Mesendoderm (in vitro differentiated cells): ENCODE measurements at regions not wholly inside any gene's neighbourhood (a gene's known extent, or its start where the extent isn't known, plus 50 kb on each side); places are given as distances from the start of the nearest gene placed in this dataset.

Experiments used
- DNase-seq: peaks from one replicate; pipeline ENCODE4 v3.0.0; 2013
- H2AK5ac ChIP-seq: 2 replicates; pipeline ENCODE4 v1.6.1; 2013; ENCODE audit warnings: low read length, inconsistent platforms
- H2BK120ac ChIP-seq: 2 replicates; pipeline ENCODE4 v1.6.1; 2013; ENCODE audit warnings: low read depth, mild to moderate bottlenecking, low read length, moderate library complexity, mixed read lengths
- H2BK15ac ChIP-seq: replicated peaks from 2 replicates; pipeline ENCODE4 v1.6.1; 2013; ENCODE audit warnings: low read depth, mild to moderate bottlenecking, moderate library complexity
- H2BK5ac ChIP-seq: 2 replicates; pipeline ENCODE4 v1.6.1; 2013; ENCODE audit warnings: low read length, inconsistent platforms
- H3K18ac ChIP-seq: 2 replicates; pipeline ENCODE4 v1.6.1; 2013; ENCODE audit warnings: mild to moderate bottlenecking, low read length, mixed read lengths
- H3K23ac ChIP-seq: one replicate; pipeline ENCODE4 v1.6.1; 2013; ENCODE audit warnings: low read length
- H3K27ac ChIP-seq: 2 replicates; pipeline ENCODE4 v1.5.1; 2013; ENCODE audit warnings: low read depth, mild to moderate bottlenecking, inconsistent platforms, low read length, moderate library complexity
- H3K27me3 ChIP-seq: 2 replicates; pipeline ENCODE4 v1.6.1; 2013; ENCODE audit warnings: low read length, control low read depth, mild to moderate bottlenecking, inconsistent platforms; ENCODE audit not compliant: insufficient read depth, poor library complexity
- H3K36me3 ChIP-seq: 2 replicates; pipeline ENCODE4 v1.6.1; 2013; ENCODE audit warnings: low read length, inconsistent platforms; ENCODE audit not compliant: control insufficient read depth, insufficient read depth
- H3K4ac ChIP-seq: one replicate; pipeline ENCODE4 v1.6.1; 2013; ENCODE audit warnings: low read depth, mild to moderate bottlenecking, low read length, moderate library complexity
- H3K4me1 ChIP-seq: 2 replicates; pipeline ENCODE4 v1.6.1; 2013; ENCODE audit warnings: low read depth, low read length, inconsistent platforms; ENCODE audit not compliant: control insufficient read depth
- H3K4me2 ChIP-seq: 2 replicates; pipeline ENCODE4 v1.6.1; 2013; ENCODE audit warnings: low read length
- H3K4me3 ChIP-seq: 2 replicates; pipeline ENCODE4 v1.5.1; 2013; ENCODE audit warnings: mild to moderate bottlenecking, low read length
- H3K56ac ChIP-seq: one replicate; pipeline ENCODE4 v1.6.1; 2013; ENCODE audit warnings: low read length
- H3K79me1 ChIP-seq: 2 replicates; pipeline ENCODE4 v1.6.1; 2013; ENCODE audit warnings: low read length, inconsistent platforms
- H3K79me2 ChIP-seq: 2 replicates; pipeline ENCODE4 v1.6.1; 2013; ENCODE audit warnings: mild to moderate bottlenecking, low read length; ENCODE audit not compliant: control insufficient read depth, insufficient read depth
- H3K9ac ChIP-seq: 2 replicates; pipeline ENCODE4 v1.6.1; 2013; ENCODE audit warnings: low read length, inconsistent platforms
- H4K5ac ChIP-seq: one replicate; pipeline ENCODE4 v1.6.1; 2013; ENCODE audit warnings: low read length
- H4K8ac ChIP-seq: one replicate; pipeline ENCODE4 v1.6.1; 2013; ENCODE audit warnings: low read depth, mild to moderate bottlenecking, control low read depth, low read length, moderate library complexity
- WGBS: extraction: QIAGEN DNeasy Blood & Tissue Kit; methylation state at CpG from one replicate; pipeline ENCODE4 v1.1.7; 2013; ENCODE audit warnings: low lambda C conversion rate, missing lambda C conversion rate; ENCODE audit not compliant: insufficient coverage; ENCODE audit errors: extremely low coverage; 5-methylcytosine and 5-hydroxymethylcytosine counted together

DNA sequence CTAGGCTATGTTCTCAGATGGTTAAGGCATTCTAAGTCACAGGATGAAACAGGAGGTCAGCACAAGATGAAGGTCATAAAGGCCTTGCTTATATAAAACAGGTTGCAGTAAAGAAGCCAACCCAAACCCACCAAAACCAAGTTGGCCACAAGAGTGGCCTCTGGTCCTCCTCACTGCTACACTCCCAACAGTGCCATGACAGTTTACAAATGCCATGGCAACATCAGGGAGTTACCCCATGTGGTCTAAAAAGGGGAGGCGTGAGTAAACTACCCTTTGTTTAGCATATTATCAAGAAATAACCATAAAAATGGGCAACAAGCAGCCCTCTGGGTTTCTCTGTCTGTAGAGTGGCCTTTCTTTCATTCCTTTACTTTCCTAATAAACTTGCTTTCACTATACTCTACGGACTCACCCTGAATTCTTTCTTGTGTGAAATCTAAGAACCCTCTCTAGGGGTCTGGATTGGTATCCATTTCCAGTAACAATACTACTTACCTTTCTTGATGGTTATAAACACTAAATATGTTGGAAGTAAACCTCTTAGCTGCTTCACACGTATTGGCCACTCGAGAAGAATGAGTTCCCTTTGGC, 1237.9 kb downstream of the FAM181B start:
- H3K4me1 ChIP-seq = no peaks in the 10 kb centered on the region
- no CpG with 5 or more reads among the region's 4 CpGs for WGBS
- H3K23ac ChIP-seq = no peak overlapping the region
- no peaks in the 10 kb centered on the region for H3K79me2 ChIP-seq
- H2BK5ac ChIP-seq = no peak overlapping the region
- H3K4me3 ChIP-seq = no peak overlapping the region
- no peak overlapping the region for H3K4me2 ChIP-seq
- H3K36me3 ChIP-seq = no peaks in the 10 kb centered on the region
- H3K27ac ChIP-seq = no peak overlapping the region
- no peak overlapping the region for H2BK15ac ChIP-seq
- H2AK5ac ChIP-seq = no peak overlapping the region
- H4K8ac ChIP-seq = no peak overlapping the region
- H3K4ac ChIP-seq = no peak overlapping the region
- H3K9ac ChIP-seq = no peak overlapping the region
- DNase-seq = peak; percentile 5
- no peak overlapping the region for H3K56ac ChIP-seq
- H2BK120ac ChIP-seq = no peak overlapping the region
- no peak overlapping the region for H4K5ac ChIP-seq
- no peak overlapping the region for H3K18ac ChIP-seq
- no peaks in the 10 kb centered on the region for H3K79me1 ChIP-seq
- H3K27me3 ChIP-seq = no peaks in the 10 kb centered on the region

DNA sequence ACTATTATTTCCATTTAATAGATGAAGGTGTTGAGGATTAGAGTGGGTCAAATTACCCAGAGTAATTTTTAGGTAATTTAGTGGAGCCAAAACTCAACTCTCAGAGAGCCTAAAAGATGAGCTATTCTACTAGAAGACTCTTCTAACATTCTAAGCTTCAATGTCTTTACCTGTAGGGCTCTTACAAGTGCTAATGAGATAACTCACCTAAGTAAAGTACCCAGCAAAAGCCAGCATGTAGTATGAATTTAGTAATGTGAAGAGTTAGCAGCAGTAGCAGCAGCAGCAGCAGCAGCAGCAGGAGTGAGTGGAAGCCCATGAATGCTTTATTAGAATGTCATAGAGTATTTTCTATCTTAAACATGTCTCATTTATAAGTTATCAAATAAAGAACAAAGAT, 1239.2 kb downstream of the FAM181B start:
- H3K4me2 ChIP-seq = no peak overlapping the region
- H2AK5ac ChIP-seq = no peak overlapping the region
- H3K4me3 ChIP-seq = no peak overlapping the region
- no peak overlapping the region for H3K18ac ChIP-seq
- H3K23ac ChIP-seq = no peak overlapping the region
- H2BK5ac ChIP-seq = no peak overlapping the region
- H3K4ac ChIP-seq = no peak overlapping the region
- no peak overlapping the region for H2BK120ac ChIP-seq
- no peak overlapping the region for H3K27ac ChIP-seq
- DNase-seq = no peak
- H3K79me2 ChIP-seq = no peaks in the 10 kb centered on the region
- H3K9ac ChIP-seq = no peak overlapping the region
- no peaks in the 10 kb centered on the region for H3K36me3 ChIP-seq
- no peak overlapping the region for H4K8ac ChIP-seq
- no peaks in the 10 kb centered on the region for H3K79me1 ChIP-seq
- no peaks in the 10 kb centered on the region for H3K4me1 ChIP-seq
- H3K56ac ChIP-seq = no peak overlapping the region
- no peak overlapping the region for H2BK15ac ChIP-seq
- H4K5ac ChIP-seq = no peak overlapping the region
- H3K27me3 ChIP-seq = no peaks in the 10 kb centered on the region

DNA sequence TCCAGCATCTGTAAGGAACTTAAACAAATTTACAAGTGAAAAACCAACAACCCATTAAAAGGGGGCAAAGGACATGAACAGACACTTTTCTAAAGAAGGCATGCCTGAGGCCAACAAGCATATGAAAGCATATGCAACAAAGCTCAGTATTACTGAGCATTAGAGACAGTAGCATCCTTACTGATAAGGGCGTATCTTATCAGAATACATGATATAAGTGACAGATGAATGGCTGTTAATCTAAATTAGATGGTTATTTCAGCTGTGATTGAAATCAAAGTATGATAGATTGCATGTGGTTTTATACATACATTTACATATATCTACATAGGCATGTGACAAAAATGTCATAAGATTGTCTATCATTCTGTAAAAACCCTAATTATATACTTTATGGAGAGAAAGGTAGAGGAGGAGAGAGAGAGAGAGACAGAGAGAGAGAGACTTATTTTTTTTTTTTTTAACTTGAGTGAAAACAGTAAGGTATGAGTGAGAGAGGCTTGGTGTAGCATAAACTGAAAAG, 1240.7 kb downstream of the FAM181B start:
- Histone ChIP-seq H2BK120ac (no peak overlapping the region), H3K36me3 (no peaks in the 10 kb centered on the region), H3K27me3 (no peaks in the 10 kb centered on the region), H3K79me2 (no peaks in the 10 kb centered on the region), H4K8ac (no peak overlapping the region), H3K79me1 (no peaks in the 10 kb centered on the region), H3K4me1 (no peaks in the 10 kb centered on the region), H3K27ac (no peak overlapping the region), H3K4me2 (no peak overlapping the region), H3K18ac (no peak overlapping the region), H2BK15ac (no peak overlapping the region), H2BK5ac (no peak overlapping the region), H3K9ac (no peak overlapping the region), H4K5ac (no peak overlapping the region), H3K4ac (no peak overlapping the region), H2AK5ac (no peak overlapping the region), H3K23ac (no peak overlapping the region), H3K56ac (no peak overlapping the region), H3K4me3 (no peak overlapping the region)
- DNase-seq = no peak
- no CpG with 5 or more reads among the region's 1 CpG for WGBS

DNA sequence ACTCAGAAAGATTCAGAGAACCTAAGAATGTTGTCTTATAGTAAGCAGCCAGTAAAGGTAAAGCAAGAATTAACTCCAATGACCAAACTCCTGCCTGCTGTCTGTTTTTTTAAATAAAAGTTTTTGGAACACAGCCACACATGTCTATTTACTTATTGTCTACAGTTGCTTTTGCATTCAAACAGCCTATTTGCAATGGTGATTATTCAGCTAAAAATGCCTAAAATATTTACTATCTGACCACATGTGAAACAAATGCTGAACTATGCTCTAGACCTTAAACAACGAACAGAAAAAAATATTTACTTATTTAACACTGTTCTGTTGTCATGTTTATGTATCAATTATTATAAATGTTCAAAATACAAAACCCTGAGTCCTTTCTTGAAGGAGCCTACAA, 1246.6 kb downstream of the FAM181B start:
- Histone ChIP-seq H3K27me3 (no peaks in the 10 kb centered on the region), H3K79me2 (no peaks in the 10 kb centered on the region), H4K8ac (no peak overlapping the region), H3K4me3 (no peak overlapping the region), H3K27ac (no peak overlapping the region), H2BK5ac (no peak overlapping the region), H3K4ac (no peak overlapping the region), H3K9ac (no peak overlapping the region), H3K56ac (no peak overlapping the region), H4K5ac (no peak overlapping the region), H3K4me2 (no peak overlapping the region), H2AK5ac (no peak overlapping the region), H3K36me3 (no peaks in the 10 kb centered on the region), H3K4me1 (no peaks in the 10 kb centered on the region), H2BK120ac (no peak overlapping the region), H3K23ac (no peak overlapping the region), H2BK15ac (no peak overlapping the region), H3K18ac (no peak overlapping the region), H3K79me1 (no peaks in the 10 kb centered on the region)
- no CpG with 5 or more reads among the region's 1 CpG for WGBS
- no peak for DNase-seq

DNA sequence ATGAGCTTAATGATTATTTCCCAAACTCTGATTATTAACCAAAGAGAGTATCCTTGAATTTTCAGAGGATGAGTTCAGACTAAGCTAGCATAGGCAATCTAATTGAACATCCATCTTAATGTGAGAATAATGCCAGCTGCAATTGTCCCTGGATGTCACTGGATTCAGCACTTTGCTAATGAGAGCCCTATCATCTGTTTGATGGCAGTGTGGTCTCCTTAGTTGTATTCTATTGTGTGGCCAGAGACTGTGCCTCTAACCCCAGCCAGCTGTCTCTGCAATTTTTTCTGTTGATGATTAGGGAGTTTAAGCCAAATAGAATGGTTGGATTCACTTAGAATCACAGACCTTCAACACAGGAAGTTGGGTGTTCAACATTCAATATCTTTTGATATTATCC, 1249.5 kb downstream of the FAM181B start:
- Histone ChIP-seq H3K4me2 (no peak overlapping the region), H3K4me3 (no peak overlapping the region), H2AK5ac (no peak overlapping the region), H3K27ac (no peak overlapping the region), H3K23ac (no peak overlapping the region), H3K56ac (no peak overlapping the region), H3K4me1 (no peaks in the 10 kb centered on the region), H3K36me3 (no peaks in the 10 kb centered on the region), H4K8ac (no peak overlapping the region), H2BK15ac (no peak overlapping the region), H3K27me3 (no peaks in the 10 kb centered on the region), H3K9ac (no peak overlapping the region), H3K18ac (no peak overlapping the region), H3K79me2 (no peaks in the 10 kb centered on the region), H2BK120ac (no peak overlapping the region), H4K5ac (no peak overlapping the region), H3K4ac (no peak overlapping the region), H2BK5ac (no peak overlapping the region), H3K79me1 (no peaks in the 10 kb centered on the region)
- no peak for DNase-seq

DNA sequence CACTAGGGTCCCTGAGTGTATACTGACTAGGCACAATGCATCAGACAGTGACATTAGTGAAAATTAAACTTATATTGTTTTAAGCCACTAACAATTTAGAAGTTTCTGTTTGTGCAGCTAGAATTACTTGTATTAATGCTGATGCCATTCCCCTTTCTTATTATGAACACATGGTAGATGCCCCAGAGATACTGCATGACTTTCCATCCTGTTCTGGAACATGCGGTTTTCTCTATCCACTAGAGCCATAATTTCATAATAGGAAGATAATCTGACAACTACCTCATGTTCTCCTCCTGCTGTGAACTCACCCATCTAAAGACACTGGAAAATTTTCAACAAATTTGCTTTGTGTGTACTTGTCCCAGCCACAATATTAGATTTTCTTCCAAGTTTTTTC, 1256.4 kb downstream of the FAM181B start:
- no peaks in the 10 kb centered on the region for H3K4me1 ChIP-seq
- H3K4me3 ChIP-seq = no peak overlapping the region
- H3K18ac ChIP-seq = no peak overlapping the region
- no peak overlapping the region for H4K8ac ChIP-seq
- H2AK5ac ChIP-seq = no peak overlapping the region
- H3K79me2 ChIP-seq = no peaks in the 10 kb centered on the region
- no peak overlapping the region for H2BK5ac ChIP-seq
- no peaks in the 10 kb centered on the region for H3K79me1 ChIP-seq
- WGBS = no CpG with 5 or more reads among the region's 1 CpG
- no peak overlapping the region for H3K4ac ChIP-seq
- no peak overlapping the region for H2BK120ac ChIP-seq
- no peak overlapping the region for H3K9ac ChIP-seq
- DNase-seq = no peak
- no peak overlapping the region for H3K23ac ChIP-seq
- H3K27ac ChIP-seq = no peak overlapping the region
- H3K27me3 ChIP-seq = no peaks in the 10 kb centered on the region
- H4K5ac ChIP-seq = no peak overlapping the region
- no peak overlapping the region for H3K4me2 ChIP-seq
- no peak overlapping the region for H3K56ac ChIP-seq
- no peak overlapping the region for H2BK15ac ChIP-seq
- no peaks in the 10 kb centered on the region for H3K36me3 ChIP-seq
